GM21529 (cell line): ENCODE measurements at regions not wholly inside any gene's neighbourhood (a gene's known extent, or its start where the extent isn't known, plus 50 kb on each side); places are given as distances from the start of the nearest gene placed in this dataset.
A peak's percentile ranks its signal among the peaks of the same experiment; 100 is the strongest.
"Not testable (repeated sequence)": the region's sequence is repeated elsewhere in the genome, so short reads cannot be mapped to it uniquely, and the experiment has no call there.

Source experiments
- ATAC-seq: cut with Tn5 transposase; IDR thresholded peaks from one replicate; pipeline ENCODE4 v1.9.1; 2021; ENCODE audit not compliant: unreplicated experiment

DNA sequence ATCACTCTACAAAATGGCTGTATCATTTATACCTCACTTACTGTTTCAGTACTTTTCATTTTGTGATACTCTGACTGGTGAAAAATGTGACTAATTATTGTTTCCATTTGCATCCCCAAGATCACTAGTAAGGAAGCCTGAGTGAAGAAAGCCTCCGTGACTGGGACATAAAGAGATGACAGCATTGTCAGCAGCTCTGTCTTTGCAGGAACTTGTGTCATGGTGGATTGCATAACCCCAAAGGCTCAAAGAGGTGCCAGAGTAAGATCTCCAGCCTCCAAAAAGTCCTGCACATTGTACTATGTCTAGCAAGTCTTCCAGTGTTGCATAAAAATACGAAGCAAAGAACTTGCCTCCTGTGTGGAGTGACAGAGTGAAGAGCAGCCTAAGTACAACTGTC lies 187.5 kb upstream of the CRIM1 start:
- no peak for ATAC-seq

DNA sequence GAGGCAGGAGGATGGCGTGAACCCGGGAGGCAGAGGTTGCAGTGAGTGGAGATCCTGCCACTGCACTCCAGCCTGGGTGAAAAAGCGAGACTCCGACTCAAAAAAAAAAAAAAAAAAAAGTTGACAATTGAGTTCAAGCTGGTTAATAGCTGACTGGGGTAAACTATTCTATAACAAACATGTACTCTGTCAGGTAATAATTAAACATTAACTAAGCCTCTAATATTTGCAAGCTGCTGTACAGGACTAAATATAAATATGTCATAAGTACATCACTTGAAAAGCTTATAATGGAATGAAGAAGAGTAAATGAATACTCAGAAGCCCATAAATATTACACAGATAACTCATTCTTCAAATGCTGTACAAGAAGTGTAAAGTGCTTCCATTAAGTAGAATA lies 190.4 kb upstream of the CRIM1 start:
- ATAC-seq, result peak; percentile 62

DNA sequence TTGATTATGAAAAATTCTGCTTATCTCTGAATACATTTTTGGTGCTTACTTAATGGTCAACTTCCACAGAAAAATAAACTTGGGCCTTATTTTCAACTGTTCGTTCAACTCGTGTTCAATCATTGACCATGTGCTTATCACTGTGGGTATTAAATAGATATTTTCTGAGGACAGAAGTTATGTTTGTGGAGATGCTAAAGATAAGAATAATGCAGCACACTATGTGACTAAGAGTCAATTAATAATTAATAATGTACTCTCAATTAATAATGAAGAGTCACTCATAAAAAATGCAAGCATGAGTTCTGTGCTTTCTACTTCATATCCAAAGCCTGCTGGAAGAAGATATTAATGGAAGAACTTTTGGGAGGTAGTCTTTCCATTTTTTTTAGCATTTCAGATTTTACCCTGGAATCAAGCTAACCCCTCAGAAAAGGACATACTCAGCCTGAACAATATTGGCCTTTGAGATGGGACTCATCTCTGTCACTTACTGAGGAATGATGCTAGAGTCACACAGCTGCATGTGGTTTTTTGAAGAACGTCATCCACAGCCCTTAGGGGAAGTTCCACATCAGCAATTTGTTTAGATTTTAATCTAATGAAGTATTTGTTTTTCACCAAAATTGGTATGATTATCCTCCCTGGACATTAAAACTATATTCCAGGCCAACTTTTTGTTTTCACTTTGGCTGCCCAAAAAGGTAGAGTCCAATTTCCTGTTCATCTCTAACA lies 191.9 kb upstream of the CRIM1 start:
- peak; percentile 48 for ATAC-seq

DNA sequence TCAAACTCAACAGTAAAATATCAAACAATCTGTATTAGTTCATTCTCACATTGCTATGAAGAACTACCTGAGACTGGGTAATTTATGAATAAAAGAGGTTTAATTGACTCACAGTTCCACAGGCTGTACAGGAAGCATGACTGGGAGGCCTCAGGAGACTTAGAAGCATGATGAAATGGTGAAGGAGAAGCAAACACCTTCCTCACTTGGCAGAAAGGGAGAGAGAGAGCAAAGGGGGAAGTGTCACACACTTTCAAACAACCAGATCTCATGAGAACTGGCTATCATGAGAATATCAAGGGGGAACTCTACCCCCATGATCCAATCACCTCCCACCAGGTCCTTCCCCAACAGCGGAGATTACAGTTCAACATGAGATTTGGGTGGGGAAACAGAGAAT lies 198.5 kb upstream of the CRIM1 start:
- not testable (repeated sequence) for ATAC-seq

DNA sequence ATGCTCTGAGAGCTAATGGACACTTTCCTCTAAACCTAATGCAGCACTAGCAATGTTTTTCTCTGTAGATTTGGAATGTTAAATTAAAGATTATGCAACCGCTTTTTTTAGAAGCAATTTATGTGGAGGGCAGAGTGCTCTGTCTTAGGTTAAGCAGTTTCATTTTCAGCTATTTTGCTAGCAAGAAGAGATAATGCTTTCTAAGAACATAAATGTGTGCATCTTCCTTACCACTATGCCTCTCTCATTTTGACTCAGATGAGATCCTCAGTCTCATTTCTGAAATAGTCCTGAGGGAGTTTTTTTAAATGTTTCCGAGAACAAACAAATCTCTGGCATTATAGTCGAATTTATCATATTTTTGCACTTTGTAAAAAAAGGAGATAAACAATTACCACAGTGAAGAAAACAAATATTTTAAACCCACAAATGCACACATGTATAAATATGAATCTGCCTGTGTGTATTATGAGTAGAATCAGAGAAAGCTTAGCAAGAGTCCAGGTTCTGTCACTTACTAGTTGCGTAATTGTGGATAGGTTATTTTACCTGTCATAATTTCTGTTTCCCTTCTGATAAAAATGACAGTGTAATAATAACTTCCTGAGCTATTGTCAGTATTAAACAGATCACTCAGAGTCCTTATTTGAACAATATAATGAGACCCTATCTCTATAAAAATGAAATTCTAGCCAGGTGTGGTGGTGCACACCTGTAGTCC lies 207.7 kb upstream of the CRIM1 start:
- ATAC-seq, result peak; percentile 97

DNA sequence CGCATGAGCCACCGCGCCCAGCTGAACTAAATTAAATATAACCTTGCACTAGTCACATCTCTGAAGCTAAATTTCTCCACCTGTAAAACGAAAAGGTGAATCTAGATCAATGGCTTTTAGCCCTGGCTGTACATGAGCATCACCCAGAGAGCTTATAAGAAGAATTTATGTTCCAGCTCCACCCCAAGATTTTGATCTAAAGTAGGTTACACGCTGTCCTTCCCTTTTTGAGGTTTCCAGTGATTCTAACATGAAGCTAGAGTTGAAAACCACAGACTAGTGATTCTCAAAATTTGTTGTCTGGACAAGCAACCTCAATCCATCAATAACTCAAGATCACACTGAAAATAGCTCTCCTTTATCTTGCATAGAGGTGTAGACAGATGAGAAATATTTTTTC lies 208.8 kb upstream of the CRIM1 start:
- no peak for ATAC-seq

DNA sequence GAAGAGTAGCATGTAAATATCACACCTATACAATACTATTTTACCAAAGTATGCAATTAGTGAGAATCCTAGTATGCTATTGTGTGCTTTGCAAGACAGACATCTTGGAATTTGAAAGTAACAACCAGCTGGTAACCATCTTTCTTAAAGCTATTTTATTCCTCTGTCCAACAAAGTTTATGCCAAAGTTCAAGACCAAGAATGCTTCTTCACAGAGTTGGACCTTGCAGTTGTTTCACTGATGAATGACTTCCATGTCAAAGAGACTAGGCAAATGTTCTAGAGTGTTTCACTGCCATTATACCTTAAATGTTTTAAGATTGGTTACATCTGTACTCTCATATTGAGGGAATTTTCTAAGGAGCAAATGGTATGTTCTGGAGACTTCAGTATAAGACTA lies 215.2 kb upstream of the CRIM1 start:
- no peak for ATAC-seq

DNA sequence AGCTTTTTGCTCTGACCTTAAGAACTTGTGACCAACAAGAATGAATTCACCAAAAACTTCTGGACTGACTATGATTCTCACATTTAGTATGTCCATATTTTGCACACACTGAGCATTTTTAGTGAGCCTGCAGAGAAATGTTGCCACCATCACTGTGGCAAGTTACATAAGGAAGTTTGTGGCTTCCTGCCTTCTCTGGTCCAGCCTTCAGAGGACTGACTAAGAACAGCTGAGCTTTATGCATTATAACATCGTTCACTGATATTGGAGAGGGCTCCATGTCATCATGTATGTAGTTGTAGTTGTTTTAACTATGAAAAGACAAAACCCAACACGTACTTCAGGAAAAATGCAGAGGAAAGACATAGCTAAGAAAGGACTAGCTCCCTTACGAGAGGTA lies 218.0 kb upstream of the CRIM1 start:
- ATAC-seq, result no peak

DNA sequence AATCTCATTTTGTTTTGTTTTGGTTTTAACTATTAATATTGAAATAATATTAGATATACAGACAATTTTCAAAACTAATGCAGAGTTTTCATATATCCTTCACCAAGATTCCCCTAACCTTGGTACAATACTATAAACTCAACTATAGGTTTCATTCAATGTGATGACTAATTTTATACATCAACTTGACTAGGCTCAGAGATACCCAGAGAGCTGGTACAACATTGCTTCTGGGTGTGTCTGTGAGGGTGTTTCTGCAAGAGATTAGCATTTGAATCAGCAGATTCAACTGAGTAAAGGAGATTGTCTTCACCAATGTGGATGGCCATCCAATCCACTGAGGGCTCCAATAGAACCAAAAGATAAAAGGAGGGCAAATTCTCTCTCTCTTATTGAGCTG lies 221.3 kb upstream of the CRIM1 start:
- ATAC-seq, result no peak

DNA sequence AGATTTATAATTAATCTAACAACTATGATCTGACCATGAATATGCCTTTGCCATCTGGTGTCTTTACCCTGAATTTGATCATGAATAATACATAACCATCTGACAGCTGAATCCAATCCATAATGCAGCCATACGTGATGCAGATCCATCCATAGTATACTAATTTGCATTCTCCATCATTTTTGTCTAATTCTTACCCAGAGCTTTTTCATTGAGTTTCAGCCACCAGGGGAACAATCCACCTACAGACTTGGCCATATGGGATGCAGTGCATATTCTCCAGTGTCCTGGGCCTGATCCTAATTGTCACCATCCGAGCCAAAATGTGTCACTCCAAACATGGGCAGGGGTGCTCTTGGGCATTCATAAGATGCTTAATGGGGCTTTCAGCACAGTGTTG lies 227.2 kb upstream of the CRIM1 start:
- no peak for ATAC-seq

DNA sequence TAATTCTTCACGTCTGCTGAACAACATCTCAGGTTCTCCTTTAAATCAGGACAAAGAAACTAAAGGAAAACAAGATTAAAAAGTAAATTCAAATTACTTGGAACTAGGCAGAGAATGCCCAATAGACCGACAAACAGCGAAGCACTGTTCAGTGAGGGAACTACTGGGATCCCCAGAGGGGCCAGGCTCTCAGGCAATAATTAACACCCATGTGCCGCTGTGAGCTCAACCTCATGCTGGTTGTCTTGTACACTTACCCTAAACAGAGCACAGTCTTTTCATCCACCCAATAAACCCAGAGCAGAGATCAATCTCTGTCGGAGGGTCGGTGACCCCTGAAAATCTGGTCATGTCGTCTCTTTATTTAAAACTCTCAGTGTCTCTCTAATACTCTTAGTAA lies 229.9 kb upstream of the CRIM1 start:
- no peak for ATAC-seq

DNA sequence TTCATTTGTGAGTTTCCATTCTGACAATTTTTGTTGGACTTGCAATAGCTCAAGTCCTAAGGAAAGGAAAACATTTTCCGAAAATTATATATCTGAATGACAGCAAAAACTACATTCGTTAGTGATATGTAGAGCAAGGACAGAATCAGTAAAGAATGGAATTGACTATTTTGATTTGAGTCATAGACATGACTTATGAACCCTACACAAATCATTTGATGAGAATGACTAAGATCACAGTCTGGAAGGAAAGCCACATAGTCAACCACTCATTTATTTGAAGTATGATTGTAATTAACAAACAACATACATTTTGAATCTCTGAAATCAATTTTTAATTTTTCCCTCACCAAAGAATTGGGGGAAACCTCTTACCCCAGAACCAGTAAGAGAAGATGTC lies 231.6 kb upstream of the CRIM1 start:
- ATAC-seq, result no peak

DNA sequence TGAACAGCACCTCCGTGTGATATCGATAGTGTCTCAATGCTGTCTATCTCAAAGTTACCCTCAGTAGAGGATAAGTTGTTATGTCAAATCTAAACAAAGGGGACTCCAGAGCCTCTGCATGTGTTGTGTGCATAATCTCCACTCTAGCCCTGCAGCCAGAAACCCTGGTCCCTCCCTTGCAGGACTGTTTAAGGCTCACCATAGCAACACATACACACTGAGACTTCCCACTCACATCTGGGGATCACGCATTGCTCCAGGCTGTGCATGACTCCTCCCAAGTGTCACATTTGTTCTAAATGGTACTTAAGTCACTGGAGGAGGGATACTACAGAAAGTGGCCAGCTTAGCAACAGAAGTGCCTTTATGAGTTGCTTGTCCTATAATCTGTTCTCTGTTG lies 258.6 kb upstream of the CRIM1 start:
- no peak for ATAC-seq

DNA sequence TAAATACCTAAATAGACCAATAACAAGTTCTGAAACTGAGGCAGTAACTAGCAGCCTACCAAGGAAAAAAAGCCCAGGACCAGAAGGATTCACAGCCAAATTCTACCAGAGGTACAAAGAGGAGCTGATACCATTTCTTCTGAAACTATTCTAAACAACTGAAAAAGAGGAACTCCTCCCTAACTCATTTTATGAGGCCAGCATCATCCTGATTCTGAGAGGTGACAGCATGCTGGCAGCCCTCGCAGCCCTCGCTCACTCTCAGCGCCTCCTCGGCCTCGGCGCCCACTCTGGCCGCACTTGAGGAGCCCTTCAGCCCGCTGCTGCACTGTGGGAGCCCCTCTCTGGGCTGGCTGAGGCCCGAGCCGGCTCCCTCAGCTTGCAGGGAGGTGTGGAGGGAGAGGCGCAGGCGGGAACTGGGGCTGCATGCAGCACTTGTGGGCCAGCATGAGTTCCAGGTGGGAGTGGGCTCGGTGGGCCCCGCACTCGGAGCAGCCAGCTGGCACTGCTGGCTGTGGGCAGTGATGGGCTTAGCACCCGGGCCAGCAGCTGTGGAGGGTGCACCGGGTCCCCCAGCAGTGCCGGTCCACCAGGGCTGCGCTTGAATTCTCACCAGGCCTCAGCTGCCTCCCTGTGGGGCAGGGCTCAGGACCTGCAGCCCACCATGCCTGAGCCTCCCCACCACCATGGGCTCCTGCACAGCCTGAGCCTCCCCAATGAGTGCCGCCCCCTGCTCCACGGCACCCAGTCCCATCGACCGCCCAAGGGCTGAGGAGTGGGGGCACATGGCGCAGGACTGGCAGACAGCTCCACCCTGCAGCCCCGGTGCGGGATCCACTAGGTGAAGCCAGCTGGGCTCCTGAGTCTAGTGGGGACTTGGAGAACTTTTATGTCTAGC lies 263.5 kb upstream of the CRIM1 start:
- ATAC-seq, result not testable (repeated sequence)

DNA sequence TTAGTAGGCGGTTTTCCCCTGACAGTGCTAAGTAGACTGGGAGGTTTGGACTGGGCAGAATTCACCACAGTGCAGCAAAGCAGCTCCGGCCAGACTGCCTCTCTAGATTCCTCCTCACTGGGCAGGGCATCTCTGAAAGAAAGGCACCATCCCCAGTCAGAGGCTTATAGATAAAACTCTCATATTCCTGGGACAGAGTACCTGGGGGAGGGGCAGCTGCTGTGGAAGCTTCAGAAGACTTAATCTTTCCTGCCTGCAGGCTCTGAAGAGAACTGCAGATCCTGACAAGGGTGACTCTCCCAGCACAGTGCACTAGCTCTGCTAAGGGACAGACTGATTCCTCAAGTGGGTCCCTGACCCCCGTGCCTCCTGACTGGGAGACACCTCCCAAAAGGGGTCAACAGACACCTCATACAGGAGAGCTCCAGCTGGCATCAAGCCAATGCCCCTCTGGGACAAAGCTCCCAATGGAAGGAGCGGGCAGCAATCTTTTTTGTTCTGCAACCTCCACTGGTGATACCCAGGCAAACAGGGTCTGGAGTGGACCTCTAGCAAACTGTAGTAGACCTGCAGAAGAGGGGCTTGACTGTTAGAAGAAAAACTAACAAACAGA lies 266.8 kb upstream of the CRIM1 start:
- ATAC-seq, result no peak

DNA sequence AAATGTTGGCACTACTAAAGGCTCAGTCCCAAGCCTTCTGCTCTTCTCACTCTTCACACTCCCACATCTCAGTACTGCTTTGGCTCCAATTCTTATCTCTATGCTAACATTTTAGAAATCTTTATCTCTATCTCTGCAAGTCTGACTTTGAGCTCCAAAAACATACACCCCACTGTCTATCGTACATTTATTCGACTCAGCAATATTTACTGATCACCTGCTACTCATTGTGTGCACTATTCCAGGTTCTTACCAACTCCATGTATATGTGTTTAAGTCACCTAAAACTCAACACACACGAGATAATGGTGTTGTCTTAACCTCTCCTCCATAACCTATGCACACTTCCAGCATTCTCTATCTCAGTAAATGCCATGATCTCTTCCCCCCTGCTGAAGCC lies 268.2 kb upstream of the CRIM1 start:
- ATAC-seq, result no peak

DNA sequence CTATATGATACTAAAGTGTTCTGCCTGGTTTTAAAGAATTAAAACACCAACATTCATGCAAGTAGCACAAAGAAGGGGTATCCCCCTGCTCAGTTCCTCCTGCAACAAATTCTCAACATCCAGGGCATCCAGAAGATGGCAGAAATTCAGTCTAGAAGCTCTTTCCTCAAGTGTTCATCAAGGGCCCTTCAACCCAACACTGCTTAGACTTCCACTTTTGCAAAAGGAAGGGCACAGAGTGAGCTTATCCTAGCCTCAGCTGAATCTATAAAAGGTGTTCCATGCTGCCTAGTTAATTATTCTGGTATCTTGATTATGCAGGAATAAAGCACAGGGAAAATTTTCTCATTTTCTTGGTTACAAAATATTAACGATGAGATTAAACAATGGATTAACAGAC lies 275.8 kb upstream of the CRIM1 start:
- no peak for ATAC-seq

DNA sequence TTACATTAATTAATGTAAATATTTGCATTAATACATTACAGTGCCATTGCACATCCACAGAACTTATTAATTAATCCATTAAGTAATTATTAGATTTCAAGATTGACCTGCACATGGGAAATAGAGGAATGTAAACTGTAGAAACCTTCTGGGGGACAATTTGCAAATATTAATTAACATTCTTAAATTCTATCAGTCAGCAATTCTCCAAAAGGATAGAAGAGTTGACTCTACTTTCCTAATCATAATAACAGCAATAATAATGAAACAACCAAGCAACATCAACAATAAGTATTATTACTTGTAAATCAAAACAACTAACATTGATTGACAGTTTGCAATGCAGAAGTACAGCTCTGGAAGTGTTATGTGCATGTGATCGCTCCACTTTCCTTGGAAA lies 281.6 kb upstream of the CRIM1 start:
- no peak for ATAC-seq

DNA sequence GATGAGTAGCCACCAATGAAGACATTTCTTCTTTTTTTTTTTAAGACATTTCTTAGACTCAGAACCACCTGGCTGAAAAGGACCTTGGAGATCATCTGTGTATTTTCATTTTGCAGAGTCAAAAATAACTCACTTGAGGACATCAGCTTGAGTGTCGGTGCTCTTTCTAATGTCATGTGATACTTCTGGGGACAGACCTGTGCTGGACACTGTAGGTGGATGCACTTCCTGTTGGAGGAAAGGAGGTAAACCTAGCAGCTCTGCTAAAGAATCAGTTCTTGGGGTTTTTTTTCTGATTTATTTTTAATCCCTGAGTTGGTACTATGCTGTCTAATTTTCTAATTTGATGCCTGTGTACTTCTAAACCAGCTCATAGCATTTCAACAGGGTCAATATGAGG lies 283.9 kb upstream of the CRIM1 start:
- ATAC-seq, result no peak

DNA sequence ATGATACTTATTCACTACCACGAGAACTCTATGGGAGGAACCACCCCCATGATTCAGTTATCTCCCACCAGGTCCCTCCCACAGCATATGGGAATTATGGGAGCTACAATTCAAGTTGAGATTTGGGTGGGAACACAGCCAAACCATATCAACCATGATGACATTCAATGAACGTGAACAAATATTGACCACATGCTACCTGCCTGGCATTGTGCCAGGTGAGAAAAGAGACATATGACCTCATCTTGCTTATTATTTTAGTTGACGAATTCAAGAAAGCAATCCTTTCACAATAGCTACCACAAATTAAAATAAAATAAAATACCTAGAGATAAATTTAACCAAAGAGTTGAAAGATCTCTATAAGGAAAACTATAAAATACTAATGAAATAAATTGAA lies 286.5 kb upstream of the CRIM1 start:
- ATAC-seq, result no peak

DNA sequence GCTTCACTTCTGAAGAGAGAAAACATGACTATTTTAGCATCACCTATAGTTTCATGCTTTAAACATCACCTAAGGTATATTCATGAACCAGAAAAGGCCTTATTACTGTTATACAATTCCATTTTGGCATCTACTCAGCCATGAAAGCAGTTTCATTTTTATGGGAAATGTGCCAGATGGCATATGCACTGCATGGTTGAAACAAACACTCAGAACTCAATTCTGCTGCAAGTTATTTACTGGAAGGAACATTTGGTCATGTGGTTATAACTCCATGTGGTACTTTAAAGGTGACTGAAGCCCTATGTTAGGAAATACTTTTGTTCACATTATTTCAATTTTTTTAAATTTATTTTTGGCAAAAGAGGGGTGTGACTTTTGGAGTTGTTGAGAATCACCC lies 287.5 kb upstream of the CRIM1 start:
- no peak for ATAC-seq
